ENCODE measurements at regions not wholly inside any gene's neighbourhood (a gene's known extent, or its start where the extent isn't known, plus 50 kb on each side); places are given as distances from the start of the nearest gene placed in this dataset.

DNA sequence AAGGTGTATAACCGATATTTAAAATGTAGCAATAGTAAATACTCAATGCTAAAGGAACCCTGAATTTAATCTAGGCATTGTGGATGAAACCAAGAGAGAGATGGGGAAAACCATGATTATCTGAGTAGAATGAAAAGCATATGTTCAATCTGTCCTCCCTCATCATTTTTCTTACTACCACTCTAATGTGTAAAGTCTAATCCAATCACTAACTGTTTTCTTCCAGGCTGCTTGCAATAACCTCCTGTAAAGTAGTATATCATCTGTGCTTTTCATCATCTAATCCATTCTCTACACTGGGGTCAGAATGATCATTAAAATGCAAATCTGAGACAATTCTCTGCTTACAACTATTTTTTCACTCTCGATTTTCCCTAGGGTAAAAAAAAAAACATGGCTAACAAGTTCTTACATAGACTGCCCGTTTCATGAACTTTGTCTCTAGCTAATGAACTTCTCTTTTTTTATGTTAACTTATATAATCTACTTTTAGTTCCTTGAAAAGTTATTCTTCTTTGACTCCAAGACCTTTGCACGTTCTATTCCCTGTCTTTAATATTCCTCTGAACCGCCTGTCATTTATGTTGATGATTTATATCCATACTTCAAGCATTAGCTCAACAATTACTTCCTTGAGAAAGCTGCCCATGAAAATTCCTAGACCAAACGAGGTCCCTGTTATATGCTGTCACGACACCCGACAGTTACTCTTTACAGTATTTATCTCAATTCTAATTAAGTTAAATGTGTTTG is 94.7 kb upstream of the SLC8A1 start:
- H3K27ac ChIP-seq, result no peak overlapping the region
- TF ChIP-seq ZFX (IDR thresholded peaks at IDR 0.05), result no peak
- TF ChIP-seq, protein P1, sequence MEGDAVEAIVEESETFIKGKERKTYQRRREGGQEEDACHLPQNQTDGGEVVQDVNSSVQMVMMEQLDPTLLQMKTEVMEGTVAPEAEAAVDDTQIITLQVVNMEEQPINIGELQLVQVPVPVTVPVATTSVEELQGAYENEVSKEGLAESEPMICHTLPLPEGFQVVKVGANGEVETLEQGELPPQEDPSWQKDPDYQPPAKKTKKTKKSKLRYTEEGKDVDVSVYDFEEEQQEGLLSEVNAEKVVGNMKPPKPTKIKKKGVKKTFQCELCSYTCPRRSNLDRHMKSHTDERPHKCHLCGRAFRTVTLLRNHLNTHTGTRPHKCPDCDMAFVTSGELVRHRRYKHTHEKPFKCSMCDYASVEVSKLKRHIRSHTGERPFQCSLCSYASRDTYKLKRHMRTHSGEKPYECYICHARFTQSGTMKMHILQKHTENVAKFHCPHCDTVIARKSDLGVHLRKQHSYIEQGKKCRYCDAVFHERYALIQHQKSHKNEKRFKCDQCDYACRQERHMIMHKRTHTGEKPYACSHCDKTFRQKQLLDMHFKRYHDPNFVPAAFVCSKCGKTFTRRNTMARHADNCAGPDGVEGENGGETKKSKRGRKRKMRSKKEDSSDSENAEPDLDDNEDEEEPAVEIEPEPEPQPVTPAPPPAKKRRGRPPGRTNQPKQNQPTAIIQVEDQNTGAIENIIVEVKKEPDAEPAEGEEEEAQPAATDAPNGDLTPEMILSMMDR (conservative IDR thresholded peaks at IDR 0.05), result no peak

DNA sequence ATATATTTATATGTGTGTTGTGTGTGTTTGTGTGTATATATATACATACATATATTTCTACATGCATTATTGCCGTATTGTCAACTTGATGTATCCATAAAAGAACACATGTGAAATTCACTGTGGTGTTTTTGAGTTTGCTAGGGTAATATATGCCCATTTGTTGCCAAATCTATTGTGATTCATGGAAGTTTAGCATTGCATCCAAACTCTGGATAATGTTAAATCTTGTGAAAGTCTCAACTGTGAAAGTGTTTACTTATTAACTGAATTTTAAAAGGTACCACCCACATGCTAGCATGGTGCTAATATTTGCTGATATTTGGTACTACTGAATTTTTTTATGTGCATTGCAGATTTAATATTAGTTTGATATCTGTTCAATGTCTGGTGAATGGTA is 96.6 kb upstream of the SLC8A1 start:
- no peak overlapping the region for H3K27ac ChIP-seq
- TF ChIP-seq, protein P1 (conservative IDR thresholded peaks at IDR 0.05), result no peak
- TF ChIP-seq ZFX (IDR thresholded peaks at IDR 0.05), result no peak

DNA sequence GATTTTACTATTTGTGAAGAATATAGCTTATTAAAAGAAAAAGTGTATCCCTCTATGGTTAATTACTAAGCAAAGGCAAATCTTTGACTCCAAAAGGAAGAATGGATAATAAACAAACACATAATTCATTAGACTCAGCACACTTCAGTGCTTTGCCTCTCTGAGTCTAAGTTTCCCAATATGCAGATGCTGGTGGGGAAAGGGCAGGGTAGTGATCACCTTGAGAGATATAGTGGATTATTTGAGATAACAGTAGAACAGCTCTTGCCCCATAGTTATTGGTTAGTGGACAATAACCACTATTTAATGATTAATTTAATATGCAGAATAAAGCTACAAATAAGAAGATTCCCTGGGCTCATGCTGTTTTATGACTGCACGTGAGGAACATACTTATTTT is 98.2 kb upstream of the SLC8A1 start:
- TF ChIP-seq, protein P1 (conservative IDR thresholded peaks at IDR 0.05), result no peak
- TF ChIP-seq ZFX (IDR thresholded peaks at IDR 0.05), result no peak
- H3K27ac ChIP-seq, result no peak overlapping the region

DNA sequence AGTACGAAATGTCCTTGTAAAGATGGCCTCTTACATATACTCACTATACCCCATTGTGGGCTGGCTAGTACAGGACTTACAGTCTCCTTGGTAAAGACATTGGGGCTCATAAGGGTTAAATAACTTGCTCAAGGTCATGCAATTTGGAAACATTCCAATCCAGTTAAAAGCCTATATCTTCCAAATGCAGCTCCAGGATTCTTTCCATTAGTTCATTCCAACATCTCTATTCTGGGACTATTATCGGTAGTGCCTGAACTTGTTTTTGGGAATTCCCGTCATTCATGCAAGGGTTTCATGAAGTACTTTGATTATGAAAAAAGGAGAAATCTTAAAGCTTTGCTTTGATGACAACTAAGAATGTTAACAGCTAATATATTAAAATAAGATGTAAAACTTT is 99.2 kb upstream of the SLC8A1 start:
- H3K27ac ChIP-seq, result no peak overlapping the region
- TF ChIP-seq ZFX (IDR thresholded peaks at IDR 0.05), result no peak
- TF ChIP-seq, protein P1 (conservative IDR thresholded peaks at IDR 0.05), result no peak

DNA sequence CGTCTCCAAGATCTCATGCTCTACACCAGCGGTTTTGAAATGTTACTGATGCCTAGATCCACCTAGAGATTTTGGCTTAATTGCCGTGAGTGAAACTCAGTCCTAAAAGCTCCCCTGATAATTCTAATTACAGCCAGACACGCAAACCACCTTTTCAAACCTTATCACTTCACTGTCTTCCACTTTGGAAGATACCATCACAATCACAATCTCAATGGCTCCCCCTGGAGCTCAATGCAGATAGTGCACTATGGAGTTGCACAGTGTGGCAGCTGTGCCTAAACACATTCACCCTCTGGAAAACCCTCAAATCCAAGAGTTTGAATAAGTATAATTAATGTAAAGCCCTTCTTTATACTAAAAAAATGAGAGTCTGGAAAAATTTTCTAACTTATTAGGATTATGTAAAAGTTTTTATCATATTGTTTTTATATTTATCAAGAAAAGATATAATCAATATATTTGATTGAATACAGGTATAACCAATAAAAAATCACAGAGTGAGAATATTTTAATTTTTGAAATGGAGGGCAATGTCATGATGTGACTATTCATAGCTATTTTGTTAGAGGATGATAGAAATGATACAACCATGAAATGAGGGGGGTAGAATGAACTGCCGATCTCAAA is 102.9 kb upstream of the SLC8A1 start:
- no peak overlapping the region for H3K27ac ChIP-seq
- TF ChIP-seq ZFX (IDR thresholded peaks at IDR 0.05), result no peak
- TF ChIP-seq, protein P1 (conservative IDR thresholded peaks at IDR 0.05), result peak; percentile 73

DNA sequence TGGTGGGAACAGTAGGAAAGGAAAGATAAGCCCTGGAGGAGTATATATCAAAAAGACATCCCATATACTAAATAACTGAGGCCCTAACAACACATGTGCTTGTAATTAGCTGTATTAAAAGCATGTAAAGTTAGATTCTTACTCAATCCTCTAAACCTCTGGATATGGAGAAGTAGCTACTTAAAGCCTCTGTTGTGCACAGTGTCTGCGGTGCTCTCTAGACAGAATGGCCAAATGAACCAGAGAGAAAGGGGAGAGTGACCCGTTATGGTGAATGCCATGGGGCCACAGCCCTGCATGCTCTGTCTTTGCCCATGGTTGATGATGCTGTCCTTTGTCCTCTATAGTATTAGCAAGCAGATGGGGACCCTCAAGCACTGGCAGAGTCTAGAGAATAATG is 104.4 kb upstream of the SLC8A1 start:
- TF ChIP-seq, protein P1 (conservative IDR thresholded peaks at IDR 0.05), result no peak
- TF ChIP-seq ZFX (IDR thresholded peaks at IDR 0.05), result no peak
- no peak overlapping the region for H3K27ac ChIP-seq

DNA sequence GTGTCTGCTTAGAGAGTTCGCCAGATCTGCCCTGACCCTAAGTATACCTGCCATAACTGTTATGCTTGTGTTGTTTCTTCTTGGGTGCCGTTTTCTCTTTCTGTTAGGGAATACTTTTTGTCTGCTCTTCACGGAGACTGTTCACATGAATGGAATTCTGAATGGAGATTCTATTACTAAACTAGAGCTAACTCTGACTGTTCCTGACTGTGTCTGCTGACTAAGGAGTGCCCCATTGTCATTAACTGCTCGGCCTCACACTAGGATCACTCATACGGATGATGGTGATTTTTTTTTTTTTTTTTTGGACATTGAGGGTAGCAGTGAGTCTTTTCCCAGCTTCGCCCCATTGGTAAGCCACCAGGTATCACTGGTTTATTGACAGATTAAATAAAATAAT is 104.8 kb upstream of the SLC8A1 start:
- TF ChIP-seq ZFX (IDR thresholded peaks at IDR 0.05), result no peak
- TF ChIP-seq, protein P1 (conservative IDR thresholded peaks at IDR 0.05), result no peak
- H3K27ac ChIP-seq, result no peak overlapping the region
